SKM-1 treated with dmso at 0.1 percent for 144 hours (cell line): ENCODE measurements at regions not wholly inside any gene's neighbourhood (a gene's known extent, or its start where the extent isn't known, plus 50 kb on each side); places are given as distances from the start of the nearest gene placed in this dataset.
A peak's percentile ranks its signal among the peaks of the same experiment; 100 is the strongest.
"Not testable (repeated sequence)": the region's sequence is repeated elsewhere in the genome, so short reads cannot be mapped to it uniquely, and the experiment has no call there.

Source experiments
- DNase-seq: peaks from one replicate; lab custom pipeline; 2025; ENCODE audit not compliant: unreplicated experiment; lab: John Stamatoyannopoulos, UW

- no peak for DNase-seq
Observed at GRCh38 chr5:166795756-166796155, 1495.7 kb upstream of the WWC1 start.

GRCh38 chr5:166803058-166803457, 1488.4 kb upstream of the WWC1 start:
- DNase-seq: no peak

- DNase-seq: not testable (repeated sequence)
Observed at GRCh38 chr5:166804223-166804622, 1487.2 kb upstream of the WWC1 start.

GRCh38 chr5:166804693-166805092, 1486.8 kb upstream of the WWC1 start:
- not testable (repeated sequence) for DNase-seq

- not testable (repeated sequence) for DNase-seq
Observed at GRCh38 chr5:166810093-166810658, 1481.3 kb upstream of the WWC1 start.

DNA sequence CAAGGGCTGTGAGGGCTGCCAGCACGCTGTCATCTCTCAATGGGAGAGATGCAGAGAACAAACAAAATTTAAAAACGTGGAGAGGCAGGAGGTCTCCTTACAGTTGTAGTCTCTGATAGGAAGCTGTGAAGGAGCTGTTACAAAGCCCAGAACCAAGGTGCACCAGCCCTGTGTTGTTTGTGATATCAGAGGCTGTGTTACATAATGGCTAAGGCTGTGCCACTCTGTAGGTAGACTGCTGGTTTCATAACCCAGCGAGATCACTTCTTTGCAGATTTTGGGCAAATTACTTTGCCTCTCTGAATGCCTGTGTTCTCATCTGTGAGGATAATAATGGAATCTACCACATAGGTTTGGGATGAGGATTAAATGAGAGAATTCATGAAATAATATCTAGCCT, 1480.7 kb upstream of the WWC1 start:
- DNase-seq: no peak

GRCh38 chr5:166823360-166823759, 1468.1 kb upstream of the WWC1 start:
- no peak for DNase-seq

- no peak for DNase-seq
Observed at GRCh38 chr5:166834246-166834645, 1457.2 kb upstream of the WWC1 start.

DNA sequence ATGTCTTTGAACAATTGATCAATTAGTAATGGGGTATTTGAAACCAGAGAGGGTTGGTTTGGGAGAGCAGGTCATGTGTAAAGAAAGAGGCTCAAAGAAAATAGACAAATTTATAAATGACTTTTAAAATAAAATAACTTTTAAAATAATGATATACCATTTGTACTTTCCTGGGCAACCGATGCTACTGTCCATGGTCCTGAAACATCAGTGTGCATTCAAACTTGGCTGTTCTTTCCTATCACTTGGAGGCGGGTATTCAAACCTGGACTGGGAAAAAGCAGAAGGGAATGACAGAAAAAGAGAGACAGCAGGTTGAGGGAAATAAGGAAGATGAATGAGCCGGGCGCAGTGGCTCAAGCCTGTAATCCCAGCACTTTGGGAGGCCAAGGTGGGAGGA, 1446.4 kb upstream of the WWC1 start:
- no peak for DNase-seq

GRCh38 chr5:166856791-166857190, 1434.7 kb upstream of the WWC1 start:
- no peak for DNase-seq

GRCh38 chr5:166860426-166860825, 1431.0 kb upstream of the WWC1 start:
- DNase-seq: peak; percentile 10

- no peak for DNase-seq
Observed at GRCh38 chr5:166862581-166862980, 1428.9 kb upstream of the WWC1 start.

DNA sequence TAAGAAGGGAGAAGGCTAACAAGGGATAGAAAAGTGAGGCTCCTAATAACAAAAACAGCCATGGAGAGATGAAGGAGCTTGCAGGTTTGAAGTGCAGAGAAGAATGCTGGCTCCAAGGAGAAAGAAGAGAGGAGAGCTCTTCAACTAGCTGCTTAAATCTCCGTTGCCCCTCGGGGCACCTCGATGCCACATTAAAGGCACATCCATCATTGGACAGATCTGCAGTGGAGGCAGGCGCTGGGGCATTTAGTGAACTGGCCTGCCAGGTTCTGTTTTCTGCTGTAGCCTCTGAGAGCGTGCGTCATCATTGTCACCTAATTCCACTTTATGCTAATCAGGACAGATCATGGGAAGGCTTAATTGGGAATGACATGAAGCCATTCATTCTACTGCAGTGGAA, 1426.2 kb upstream of the WWC1 start:
- no peak for DNase-seq

DNA sequence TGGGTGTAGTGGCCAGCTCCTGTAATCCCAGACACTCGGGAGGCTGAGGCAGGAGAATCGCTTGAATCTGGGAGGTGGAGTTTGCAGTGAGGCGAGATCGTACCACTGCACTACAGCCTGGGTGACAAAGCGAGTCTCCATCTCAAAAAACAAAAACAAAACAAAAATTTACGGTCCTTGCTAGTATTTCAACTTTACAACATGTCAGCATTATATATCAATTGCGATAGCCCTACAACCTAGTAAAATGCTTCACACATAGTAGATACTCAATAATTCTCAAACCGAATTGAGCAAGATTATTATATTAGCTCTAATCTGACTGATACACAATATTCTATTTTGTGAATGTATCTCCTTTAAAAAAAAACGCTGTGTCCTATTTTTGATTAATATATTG, 1411.0 kb upstream of the WWC1 start:
- DNase-seq: no peak

- no peak for DNase-seq
Observed at GRCh38 chr5:166881802-166882201, 1409.6 kb upstream of the WWC1 start.

DNA sequence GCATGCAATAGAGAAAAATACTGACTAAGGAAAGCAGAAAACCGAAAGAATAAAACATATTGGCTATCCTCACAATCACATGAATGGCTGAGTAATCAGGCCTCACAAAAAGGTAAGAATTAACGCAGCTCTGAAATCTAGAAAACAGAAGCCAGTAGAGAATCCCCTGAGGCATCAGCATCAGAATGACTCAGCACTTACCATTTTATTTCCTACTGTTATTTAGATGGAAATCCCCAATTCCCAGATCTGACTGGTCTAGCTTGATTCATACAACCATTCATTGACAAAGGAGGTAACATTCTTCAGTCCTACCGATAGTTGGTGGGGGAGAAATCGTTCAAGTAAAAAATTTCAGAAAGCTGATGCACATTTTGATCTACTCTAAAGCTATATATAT, 1408.4 kb upstream of the WWC1 start:
- no peak for DNase-seq

GRCh38 chr5:166898166-166898565, 1393.3 kb upstream of the WWC1 start:
- no peak for DNase-seq

DNA sequence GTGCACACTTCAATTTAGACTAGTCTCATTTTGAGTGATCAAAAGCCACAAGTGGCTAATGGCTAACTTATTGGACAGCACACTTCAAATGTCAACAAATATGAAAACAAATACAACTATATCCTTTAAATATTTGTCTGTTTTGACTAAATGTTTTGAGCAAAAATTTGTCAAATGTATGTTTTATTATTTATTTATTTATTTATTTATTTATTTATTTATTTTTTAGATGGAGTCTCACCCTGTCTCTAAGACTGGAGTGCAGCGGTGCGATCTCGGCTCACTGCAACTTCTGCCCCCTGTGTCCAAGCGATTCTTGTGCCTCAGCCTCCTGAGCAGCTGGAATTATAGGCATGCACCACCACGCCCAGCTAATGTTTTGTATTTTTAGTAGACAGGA, 1392.1 kb upstream of the WWC1 start:
- no peak for DNase-seq

DNA sequence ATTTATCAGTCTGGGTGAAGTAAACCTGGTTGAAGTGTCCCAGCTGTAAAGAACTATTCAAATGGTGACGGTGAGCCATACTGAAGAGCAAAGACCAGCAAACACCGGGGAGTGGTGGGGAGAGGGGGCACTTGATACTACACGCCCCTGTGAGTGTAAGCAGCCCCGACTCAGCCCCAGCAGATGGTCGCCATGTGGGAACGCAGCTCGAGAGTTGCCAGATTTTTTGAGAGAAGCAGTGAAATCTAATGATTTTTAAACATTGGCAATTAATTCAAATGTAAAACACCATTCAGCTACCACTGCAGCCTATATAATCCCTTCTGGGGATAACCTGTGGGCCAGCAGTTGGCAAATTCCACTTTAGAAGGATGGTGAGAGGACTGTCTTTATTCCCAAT, 1386.9 kb upstream of the WWC1 start:
- no peak for DNase-seq

DNA sequence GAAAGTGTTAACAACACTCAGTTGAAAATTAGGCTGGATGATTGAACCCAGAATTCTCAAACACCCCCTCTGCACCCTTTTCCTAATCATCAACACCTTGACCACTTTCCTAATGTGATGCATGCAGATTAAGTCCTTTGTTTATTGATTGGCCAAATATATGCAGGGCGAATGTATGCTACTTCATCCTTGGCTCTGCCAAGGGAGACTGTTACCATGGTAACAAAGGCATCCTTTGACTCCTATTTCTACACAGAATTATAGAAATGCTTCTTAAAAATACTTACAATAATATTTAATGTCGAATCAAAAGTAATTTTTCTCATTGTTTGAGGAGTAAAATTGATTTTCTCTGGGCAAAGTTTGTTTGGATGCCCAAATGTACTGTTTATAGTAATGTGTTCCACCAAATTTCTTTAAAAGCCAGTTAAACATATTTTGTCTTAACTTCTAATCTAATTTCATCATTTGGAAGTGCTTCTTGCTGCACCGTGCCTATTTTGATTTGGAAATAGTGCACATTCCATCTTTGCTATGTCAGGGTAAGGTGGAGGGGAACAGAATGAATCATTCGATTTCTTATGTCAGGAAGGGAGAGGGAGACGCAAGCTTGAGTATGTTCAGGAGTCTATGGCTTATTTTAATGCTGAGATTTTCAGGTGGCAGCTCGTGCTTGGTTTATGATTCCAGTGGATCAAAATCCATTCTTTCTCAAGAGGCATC, 1384.3 kb upstream of the WWC1 start:
- no peak for DNase-seq

- no peak for DNase-seq
Observed at GRCh38 chr5:166909040-166909439, 1382.4 kb upstream of the WWC1 start.

GRCh38 chr5:166909926-166910325, 1381.5 kb upstream of the WWC1 start:
- DNase-seq: no peak

GRCh38 chr5:166910995-166911394, 1380.5 kb upstream of the WWC1 start:
- no peak for DNase-seq
